Natural killer cell (primary cell): ENCODE measurements at regions not wholly inside any gene's neighbourhood (a gene's known extent, or its start where the extent isn't known, plus 50 kb on each side); places are given as distances from the start of the nearest gene placed in this dataset.

Experiments used
- ATAC-seq, 3 donors: fragments of 150-1000 bp in 2 of 3; fragments of 200-7000 bp in 1 of 3; cut with Tn5 transposase; 1 replicate in 1 of 3; 2 replicates in 2 of 3; pipeline ENCODE4 v1.10.0; 2021; ENCODE audit warnings: mild to moderate bottlenecking in 2 of 3, moderate library complexity in 2 of 3
- DNase-seq, 2 donors: peaks; one replicate each; pipeline versions ENCODE4 v3.0.0 to v3.0.0-alpha.2; 2013 to 2021; ENCODE audit warnings: mixed read lengths in 1 of 2
- H3K27ac ChIP-seq: one replicate; pipeline ENCODE4 v1.5.1; 2013; ENCODE audit warnings: mild to moderate bottlenecking, low read length
- H3K27me3 ChIP-seq: one replicate; pipeline ENCODE4 v1.6.1; 2013; ENCODE audit warnings: low read length; ENCODE audit not compliant: control insufficient read depth, insufficient read depth
- H3K36me3 ChIP-seq: one replicate; pipeline ENCODE4 v1.6.1; 2013; ENCODE audit warnings: low read length; ENCODE audit not compliant: control insufficient read depth, insufficient read depth
- H3K4me1 ChIP-seq: one replicate; pipeline ENCODE4 v1.6.1; 2013; ENCODE audit warnings: low read length; ENCODE audit not compliant: control insufficient read depth, insufficient read depth
- H3K4me3 ChIP-seq: one replicate; pipeline ENCODE4 v1.5.1; 2013; ENCODE audit warnings: low read length
- H3K9me3 ChIP-seq: one replicate; pipeline ENCODE4 v1.6.1; 2013; ENCODE audit warnings: low read length; ENCODE audit not compliant: control insufficient read depth, insufficient read depth
- H3K27ac Mint-ChIP-seq, 2 donors: one replicate each; pipeline ENCODE4 v1.8.0; 2022; ENCODE audit warnings: mild to moderate bottlenecking in 2 of 2, mixed read lengths in 2 of 2, moderate library complexity in 1 of 2
- H3K27me3 Mint-ChIP-seq, 2 donors: one replicate each; pipeline ENCODE4 v1.8.0; 2022; ENCODE audit warnings: low read depth in 2 of 2, mixed read lengths in 2 of 2
- H3K36me3 Mint-ChIP-seq: one replicate; pipeline ENCODE4 v1.8.0; 2022; ENCODE audit warnings: mixed read lengths
- H3K4me1 Mint-ChIP-seq, 2 donors: one replicate each; pipeline ENCODE4 v1.8.0; 2022; ENCODE audit warnings: mixed read lengths in 2 of 2
- H3K4me3 Mint-ChIP-seq: one replicate; pipeline ENCODE4 v1.8.0; 2022; ENCODE audit warnings: mild to moderate bottlenecking, moderate library complexity, mixed read lengths
- H3K9me3 Mint-ChIP-seq, 2 donors: one replicate each; pipeline ENCODE4 v1.8.0; 2022; ENCODE audit warnings: mixed read lengths in 2 of 2
- CTCF ChIP-seq: fragments of 200-600 bp; IDR thresholded peaks from one replicate; pipeline ENCODE4 v1.8.0; 2022; ENCODE audit warnings: antibody characterized with exemption
- WGBS: methylation state at CpG from one replicate; pipeline ENCODE4 v1.1.7; 2013; ENCODE audit warnings: missing lambda C conversion rate; ENCODE audit not compliant: insufficient coverage; 5-methylcytosine and 5-hydroxymethylcytosine counted together
- intact Hi-C: fragments of 100-400 bp; cut with micrococcal nuclease; formaldehyde crosslinking; loops from one replicate; pipeline ENCODE4 v1.14.2; 2022

GRCh38 chr22:25362215-25362882 lies 142.9 kb downstream of the CRYBB2 start:
- Histone ChIP-seq H3K36me3 (peaks cover 5% of the 10 kb centered on the region), H3K9me3 (no peaks in the 10 kb centered on the region), H3K4me3 (no peak overlapping the region), H3K27ac (no peak overlapping the region), H3K27me3 (no peaks in the 10 kb centered on the region), H3K4me1 (peaks cover 5% of the 10 kb centered on the region)
- Mint-ChIP-seq H3K4me3 (no peak overlapping the region), H3K27ac (peak overlapping the region in 1 of 2 donors; percentile 31), H3K36me3 (no peaks in the 10 kb centered on the region), H3K4me1 (peaks cover 18 to 26% of the 10 kb centered on the region in 2 donors), H3K27me3 (no peaks in the 10 kb centered on the region), H3K9me3 (no peaks in the 10 kb centered on the region)
- ATAC-seq (peak; percentile 57 to 81 (median 59)), DNase-seq (peak; percentile 55 to 75)
- intact Hi-C loops = loop anchor here (5.0 kb wide), 1 partner anchor 970 kb away; no protein-coding TSS in a partner anchor
- TF ChIP-seq CTCF = peak; percentile 93
- WGBS = 56% methylated on average over 16 of the region's 17 CpGs

DNA sequence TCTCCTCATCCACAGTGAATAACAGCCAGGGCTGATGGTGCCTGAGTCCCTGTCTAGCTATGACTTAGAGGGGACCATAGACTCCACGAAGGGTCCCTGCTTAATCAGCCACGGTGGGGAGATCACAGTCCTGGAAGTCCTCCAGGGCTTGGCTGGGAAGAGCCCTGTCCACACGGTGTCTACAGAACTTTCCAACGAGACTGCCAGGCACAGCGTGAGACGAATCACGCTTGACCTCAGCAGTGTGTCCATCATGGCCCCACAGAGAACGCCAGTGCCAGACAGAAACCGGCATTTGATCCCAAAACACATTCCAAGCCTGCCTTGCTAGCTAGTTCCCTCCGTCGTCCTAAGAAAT lies 143.4 kb downstream of the CRYBB2 start:
- no peaks in the 10 kb centered on the region for H3K27me3 ChIP-seq
- intact Hi-C loops = loop anchor here (5.0 kb wide), 1 partner anchor 969 kb away; no protein-coding TSS in a partner anchor
- Mint-ChIP-seq H3K27me3 (no peaks in the 10 kb centered on the region), H3K9me3 (no peaks in the 10 kb centered on the region), H3K4me1 (peaks cover 23 to 31% of the 10 kb centered on the region in 2 donors), H3K27ac (no peak overlapping the region), H3K4me3 (no peak overlapping the region), H3K36me3 (no peaks in the 10 kb centered on the region)
- no peak overlapping the region for H3K4me3 ChIP-seq
- no peak for TF ChIP-seq CTCF
- no peaks in the 10 kb centered on the region for H3K9me3 ChIP-seq
- DNase-seq (no peak), ATAC-seq (no peak)
- H3K4me1 ChIP-seq = peaks cover 5% of the 10 kb centered on the region
- WGBS = 95% methylated on average over 11 of the region's 11 CpGs
- H3K36me3 ChIP-seq = peaks cover 5% of the 10 kb centered on the region
- H3K27ac ChIP-seq = no peak overlapping the region

DNA sequence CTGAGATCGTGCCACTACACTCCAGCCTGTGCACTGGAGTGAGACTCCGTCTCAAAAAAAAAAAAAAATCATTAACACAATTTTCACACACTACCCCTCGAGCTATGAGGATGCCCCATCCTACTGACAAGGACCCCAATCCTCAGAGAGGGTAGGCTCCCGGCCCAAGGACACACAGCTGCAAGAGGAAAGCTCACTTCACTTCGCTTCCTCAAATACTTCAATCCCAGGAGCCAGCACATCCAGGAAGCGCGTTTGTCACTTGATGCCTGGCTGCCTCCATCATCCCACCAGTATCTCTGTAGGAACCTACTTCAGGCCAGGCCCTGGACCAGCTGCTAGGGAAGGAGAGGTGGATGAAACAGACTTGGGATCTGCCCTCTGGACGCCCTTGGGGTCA lies 144.0 kb downstream of the CRYBB2 start:
- Histone ChIP-seq H3K27ac (no peak overlapping the region), H3K4me3 (no peak overlapping the region), H3K4me1 (peaks cover 5% of the 10 kb centered on the region), H3K27me3 (no peaks in the 10 kb centered on the region), H3K9me3 (no peaks in the 10 kb centered on the region), H3K36me3 (peaks cover 5% of the 10 kb centered on the region)
- no peak overlapping the region for H3K4me3 Mint-ChIP-seq
- ATAC-seq = no peak
- no peaks in the 10 kb centered on the region for H3K27me3 Mint-ChIP-seq
- DNase-seq = no peak
- no peaks in the 10 kb centered on the region for H3K9me3 Mint-ChIP-seq
- intact Hi-C loops = loop anchor here (5.0 kb wide), 1 partner anchor 969 kb away; no protein-coding TSS in a partner anchor
- H3K36me3 Mint-ChIP-seq = no peaks in the 10 kb centered on the region
- peaks cover 27 to 37% of the 10 kb centered on the region in 2 donors for H3K4me1 Mint-ChIP-seq
- TF ChIP-seq CTCF = no peak
- 94% methylated on average over 8 of the region's 8 CpGs for WGBS
- no peak overlapping the region for H3K27ac Mint-ChIP-seq

- Mint-ChIP-seq H3K27me3 (no peaks in the 10 kb centered on the region), H3K36me3 (no peaks in the 10 kb centered on the region), H3K4me1 (peaks cover 29 to 44% of the 10 kb centered on the region in 2 donors), H3K9me3 (no peaks in the 10 kb centered on the region), H3K27ac (peak overlapping the region in 1 of 2 donors; percentile 66), H3K4me3 (no peak overlapping the region)
- H3K9me3 ChIP-seq = no peaks in the 10 kb centered on the region
- ATAC-seq (no peak), DNase-seq (no peak)
- intact Hi-C loops = loop anchor here (5.0 kb wide), 1 partner anchor 968 kb away; no protein-coding TSS in a partner anchor
- no peak for TF ChIP-seq CTCF
- 76% methylated on average over 1 of the region's 1 CpG for WGBS
- peaks cover 5% of the 10 kb centered on the region for H3K36me3 ChIP-seq
- no peak overlapping the region for H3K27ac ChIP-seq
- peaks cover 5% of the 10 kb centered on the region for H3K4me1 ChIP-seq
- no peak overlapping the region for H3K4me3 ChIP-seq
- H3K27me3 ChIP-seq = no peaks in the 10 kb centered on the region
These were observed 144.8 kb downstream of the CRYBB2 start for GRCh38 chr22:25364281-25364680.
